LNCAP (cell line): ENCODE measurements at regions not wholly inside any gene's neighbourhood (a gene's known extent, or its start where the extent isn't known, plus 50 kb on each side); places are given as distances from the start of the nearest gene placed in this dataset.

Source experiments
- TF ChIP-seq, protein P1 (sequence below): fragments of 450-650 bp; IDR thresholded peaks from 2 replicates; pipeline ENCODE4 v1.5.1; 2017; ENCODE audit warnings: mild to moderate bottlenecking

DNA sequence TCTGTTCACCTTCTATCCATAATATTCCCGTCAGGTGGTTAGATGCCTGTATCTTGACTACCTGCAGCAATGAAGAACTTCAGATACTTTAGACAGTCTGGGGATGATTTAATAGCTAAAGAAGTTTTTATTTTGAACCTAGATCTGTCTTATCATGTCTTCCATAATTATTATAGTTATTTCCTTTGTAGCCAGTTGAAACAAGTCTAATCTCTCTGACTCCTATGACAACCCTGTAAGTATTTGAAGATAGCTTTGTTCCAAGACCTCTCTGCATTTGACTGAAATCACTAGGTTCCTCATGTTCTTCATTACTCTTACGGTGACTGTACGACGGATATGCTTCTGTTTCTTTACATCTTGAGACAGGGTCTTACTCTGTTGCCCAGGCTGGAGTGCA lies 316.6 kb upstream of the BMP2 start:
- TF ChIP-seq, protein P1, sequence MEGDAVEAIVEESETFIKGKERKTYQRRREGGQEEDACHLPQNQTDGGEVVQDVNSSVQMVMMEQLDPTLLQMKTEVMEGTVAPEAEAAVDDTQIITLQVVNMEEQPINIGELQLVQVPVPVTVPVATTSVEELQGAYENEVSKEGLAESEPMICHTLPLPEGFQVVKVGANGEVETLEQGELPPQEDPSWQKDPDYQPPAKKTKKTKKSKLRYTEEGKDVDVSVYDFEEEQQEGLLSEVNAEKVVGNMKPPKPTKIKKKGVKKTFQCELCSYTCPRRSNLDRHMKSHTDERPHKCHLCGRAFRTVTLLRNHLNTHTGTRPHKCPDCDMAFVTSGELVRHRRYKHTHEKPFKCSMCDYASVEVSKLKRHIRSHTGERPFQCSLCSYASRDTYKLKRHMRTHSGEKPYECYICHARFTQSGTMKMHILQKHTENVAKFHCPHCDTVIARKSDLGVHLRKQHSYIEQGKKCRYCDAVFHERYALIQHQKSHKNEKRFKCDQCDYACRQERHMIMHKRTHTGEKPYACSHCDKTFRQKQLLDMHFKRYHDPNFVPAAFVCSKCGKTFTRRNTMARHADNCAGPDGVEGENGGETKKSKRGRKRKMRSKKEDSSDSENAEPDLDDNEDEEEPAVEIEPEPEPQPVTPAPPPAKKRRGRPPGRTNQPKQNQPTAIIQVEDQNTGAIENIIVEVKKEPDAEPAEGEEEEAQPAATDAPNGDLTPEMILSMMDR: no peak

DNA sequence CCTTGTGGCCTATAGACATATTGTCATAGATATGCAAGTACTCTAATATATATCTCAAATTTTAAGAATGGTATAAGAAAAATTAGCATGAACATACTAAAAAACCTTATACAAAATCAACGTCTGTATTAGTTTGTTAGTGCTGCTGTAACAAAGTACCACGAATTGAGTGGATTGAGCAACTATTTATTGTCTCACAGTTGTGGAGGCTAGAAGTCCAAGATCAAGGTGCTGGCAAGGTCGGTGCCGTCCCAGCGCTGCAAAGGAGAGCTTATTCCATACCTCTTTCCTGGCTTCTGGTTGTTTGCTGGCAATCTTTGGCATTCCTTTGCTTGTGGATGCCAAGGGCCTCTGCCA lies 317.6 kb upstream of the FERMT1 start:
- TF ChIP-seq, protein P1: no peak

DNA sequence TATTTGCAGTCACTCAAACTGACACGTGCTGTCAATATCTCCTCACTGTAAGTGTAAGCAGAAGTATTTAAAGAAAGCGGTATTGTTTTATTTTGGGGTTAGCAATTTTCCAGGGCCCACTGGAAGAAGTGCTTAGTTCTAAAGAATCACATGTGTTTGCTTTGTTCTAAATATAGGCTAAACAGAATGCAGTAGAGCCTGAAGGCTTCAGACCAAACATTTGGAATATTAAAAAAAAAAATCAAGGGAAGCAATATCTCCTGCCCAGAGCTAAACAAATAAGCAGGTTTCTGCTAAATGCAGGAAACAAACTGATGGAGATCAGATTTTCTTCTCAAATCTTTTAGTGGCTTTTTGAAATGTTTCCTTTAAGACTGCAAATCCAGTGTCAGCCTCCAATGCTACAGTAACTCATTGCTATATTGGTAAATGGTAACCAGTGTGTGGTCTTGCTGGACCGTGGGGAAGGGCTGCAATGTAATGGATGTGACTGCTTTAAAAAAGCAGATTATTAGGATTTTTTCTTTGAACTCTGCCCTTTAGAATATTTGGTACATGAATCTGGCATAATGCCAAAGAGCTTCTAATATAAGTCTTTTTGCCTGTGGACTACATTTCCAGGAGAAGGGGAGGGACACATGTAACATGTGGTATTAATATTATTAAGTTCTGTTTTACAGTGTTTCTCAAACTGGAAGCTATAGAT lies 317.1 kb upstream of the FERMT1 start:
- TF ChIP-seq, protein P1: no peak

DNA sequence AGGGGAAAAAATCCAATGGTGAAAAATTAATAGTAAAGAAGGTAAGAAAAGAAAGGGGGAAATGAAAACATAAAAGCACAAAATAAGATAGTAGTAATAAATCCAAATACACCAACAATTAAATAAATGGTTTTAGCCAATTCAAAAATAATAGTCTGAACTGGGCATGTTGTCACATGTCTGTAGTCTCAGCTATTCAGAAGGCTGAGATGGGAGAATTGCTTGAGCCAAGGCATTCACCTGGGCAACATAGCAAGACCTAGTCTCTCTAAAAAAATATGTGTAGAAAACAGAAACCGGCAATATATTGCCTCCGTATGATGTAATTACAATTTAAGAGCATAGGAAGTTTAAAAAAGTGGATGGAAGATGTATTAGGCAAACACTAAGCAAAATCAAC lies 311.3 kb upstream of the FERMT1 start:
- TF ChIP-seq, protein P1: no peak

DNA sequence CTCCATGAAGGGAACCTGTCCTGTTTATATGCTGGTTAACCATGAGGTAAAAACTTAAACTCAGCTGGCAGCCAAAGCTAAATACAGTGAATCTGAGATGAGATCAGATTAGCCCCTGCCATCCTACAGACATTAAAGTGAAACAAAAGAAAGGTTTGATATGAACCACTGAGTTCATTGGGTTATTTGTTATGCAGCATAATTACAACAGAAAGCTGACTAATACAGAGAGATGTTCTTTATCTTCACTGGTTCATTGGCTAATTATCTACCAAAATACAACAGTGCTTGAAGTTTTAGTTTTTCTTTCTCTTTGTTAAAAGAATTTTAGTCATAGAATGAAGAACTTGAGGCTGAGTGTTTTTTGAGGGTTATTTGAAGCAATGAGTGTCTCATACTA lies 307.6 kb upstream of the FERMT1 start:
- TF ChIP-seq, protein P1: no peak

DNA sequence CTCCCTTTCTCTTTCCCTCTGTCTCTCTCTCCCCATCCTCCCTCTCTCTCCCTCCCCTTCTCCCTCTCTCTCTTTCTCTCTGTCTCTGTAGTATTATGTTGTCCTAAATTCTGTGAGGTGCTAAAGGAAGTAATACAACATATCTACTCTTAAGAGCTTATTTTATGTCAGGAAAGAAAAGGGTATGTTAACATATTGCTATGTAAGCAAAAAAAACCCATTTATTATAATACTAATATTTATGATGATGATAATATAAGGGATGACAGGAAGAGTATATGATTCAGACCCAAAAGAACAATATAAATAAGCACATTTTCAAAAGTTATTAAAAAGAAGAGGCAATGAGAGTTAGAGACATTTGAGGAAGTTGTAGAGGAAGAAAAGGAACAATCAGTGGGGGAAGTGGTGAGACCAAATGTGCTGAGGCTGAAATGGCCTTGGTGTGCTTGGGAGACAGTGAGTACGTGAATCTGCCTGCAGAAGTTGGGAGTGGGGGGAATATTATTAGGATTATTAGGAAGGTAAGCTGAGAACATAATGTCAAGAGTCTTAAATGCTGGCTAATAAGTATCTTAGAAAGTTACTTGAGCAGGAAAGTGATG lies 303.6 kb upstream of the FERMT1 start:
- TF ChIP-seq, protein P1: no peak

DNA sequence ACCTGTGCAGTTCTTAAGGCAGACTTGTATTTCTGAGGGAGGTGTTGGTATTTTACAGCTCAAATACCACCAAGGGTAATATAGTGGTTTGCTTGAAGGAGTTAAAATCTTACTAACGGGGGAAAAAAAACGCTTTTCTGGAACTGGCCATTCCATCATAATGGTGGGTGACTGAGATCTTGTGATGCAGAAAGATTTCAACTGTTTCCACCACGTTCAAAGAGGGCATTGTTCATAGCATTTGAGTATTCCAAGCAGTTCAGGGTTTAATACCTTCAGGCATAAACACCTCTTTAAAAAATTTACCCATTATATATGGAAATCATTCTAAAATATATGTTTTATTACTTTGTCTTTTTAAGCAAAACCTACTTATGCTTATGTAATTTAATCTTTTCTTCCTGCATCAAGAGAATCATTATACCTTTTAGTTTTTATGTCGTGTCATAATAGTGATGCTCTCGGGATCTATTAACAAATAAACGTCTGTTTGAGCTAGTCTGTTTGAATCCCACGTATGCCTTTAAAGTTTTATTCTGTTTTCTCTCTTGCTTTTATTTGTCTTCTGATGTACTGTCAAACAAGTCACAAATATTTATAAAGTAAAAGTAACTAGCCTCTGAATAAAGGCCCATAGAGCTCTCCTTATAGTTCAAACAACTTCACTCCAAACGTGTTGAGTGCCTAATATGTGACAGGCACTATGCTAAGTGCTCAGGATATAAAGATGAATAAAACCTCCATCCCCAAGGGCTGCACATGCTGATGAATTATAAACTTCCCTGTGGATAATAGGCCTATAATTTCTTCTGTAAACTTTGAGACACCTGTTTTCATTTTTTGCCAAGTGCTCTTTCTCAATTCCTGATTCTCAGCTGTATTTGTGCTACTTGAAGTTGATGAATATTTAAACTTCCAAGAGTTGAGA lies 298.8 kb upstream of the FERMT1 start:
- TF ChIP-seq, protein P1: no peak
